Smooth muscle cell (in vitro differentiated cells): ENCODE measurements at regions not wholly inside any gene's neighbourhood (a gene's known extent, or its start where the extent isn't known, plus 50 kb on each side); places are given as distances from the start of the nearest gene placed in this dataset.

Source experiments
- DNase-seq: peaks from one replicate; lab custom pipeline; 2025; ENCODE audit not compliant: unreplicated experiment; lab: John Stamatoyannopoulos, UW
- H2AFZ ChIP-seq: fragments of 200-600 bp; sonication (generic); 2 replicates; pipeline ENCODE4 v1.6.0; 2016; ENCODE audit warnings: antibody characterized with exemption, low read depth, mild to moderate bottlenecking
- H3F3A ChIP-seq: fragments of 200-600 bp; sonication (generic); 2 replicates; pipeline ENCODE4 v1.6.0; 2017; ENCODE audit warnings: antibody characterized with exemption, low read depth
- H3K27ac ChIP-seq: fragments of 200-600 bp; sonication (generic); 2 replicates; pipeline ENCODE4 v1.5.1; 2016; ENCODE audit warnings: low read depth, mild to moderate bottlenecking
- H3K27me3 ChIP-seq: fragments of 200-600 bp; sonication (generic); 2 replicates; pipeline ENCODE4 v1.6.1; 2016; ENCODE audit warnings: low read depth, mild to moderate bottlenecking
- H3K36me3 ChIP-seq: fragments of 200-600 bp; sonication (generic); 2 replicates; pipeline ENCODE4 v1.5.1; 2016; ENCODE audit warnings: low read depth
- H3K4me1 ChIP-seq: fragments of 200-600 bp; sonication (generic); 2 replicates; pipeline ENCODE4 v1.5.1; 2016; ENCODE audit warnings: low read depth
- H3K4me2 ChIP-seq: fragments of 200-600 bp; sonication (generic); 2 replicates; pipeline ENCODE4 v1.6.0; 2016; ENCODE audit warnings: mild to moderate bottlenecking
- H3K4me3 ChIP-seq: fragments of 200-600 bp; sonication (generic); 2 replicates; pipeline ENCODE4 v1.5.1; 2016; ENCODE audit warnings: mild to moderate bottlenecking
- H3K79me2 ChIP-seq: fragments of 200-600 bp; sonication (generic); 2 replicates; pipeline ENCODE4 v1.6.0; 2016; ENCODE audit warnings: low read depth, mild to moderate bottlenecking
- H3K9ac ChIP-seq: fragments of 200-600 bp; sonication (generic); 2 replicates; pipeline ENCODE4 v1.6.0; 2016; ENCODE audit warnings: low read depth
- H3K9me3 ChIP-seq: fragments of 200-600 bp; sonication (generic); replicated peaks from 2 replicates; pipeline ENCODE4 v1.5.1; 2016; ENCODE audit warnings: low read depth
- H4K20me1 ChIP-seq: fragments of 200-600 bp; sonication (generic); 2 replicates; pipeline ENCODE4 v1.6.0; 2016; ENCODE audit warnings: low read depth
- WGBS: methylation state at CpG from one replicate; pipeline ENCODE4 v1.1.7; 2016; ENCODE audit warnings: low lambda C conversion rate; 5-methylcytosine and 5-hydroxymethylcytosine counted together
- TF ChIP-seq, protein P1 (sequence below): fragments of 200-600 bp; sonication (generic); IDR thresholded peaks from 2 replicates; pipeline ENCODE4 v1.5.1; 2017; ENCODE audit warnings: borderline replicate concordance, mild to moderate bottlenecking, antibody characterized with exemption; ENCODE audit not compliant: insufficient read depth, poor library complexity, severe bottlenecking

DNA sequence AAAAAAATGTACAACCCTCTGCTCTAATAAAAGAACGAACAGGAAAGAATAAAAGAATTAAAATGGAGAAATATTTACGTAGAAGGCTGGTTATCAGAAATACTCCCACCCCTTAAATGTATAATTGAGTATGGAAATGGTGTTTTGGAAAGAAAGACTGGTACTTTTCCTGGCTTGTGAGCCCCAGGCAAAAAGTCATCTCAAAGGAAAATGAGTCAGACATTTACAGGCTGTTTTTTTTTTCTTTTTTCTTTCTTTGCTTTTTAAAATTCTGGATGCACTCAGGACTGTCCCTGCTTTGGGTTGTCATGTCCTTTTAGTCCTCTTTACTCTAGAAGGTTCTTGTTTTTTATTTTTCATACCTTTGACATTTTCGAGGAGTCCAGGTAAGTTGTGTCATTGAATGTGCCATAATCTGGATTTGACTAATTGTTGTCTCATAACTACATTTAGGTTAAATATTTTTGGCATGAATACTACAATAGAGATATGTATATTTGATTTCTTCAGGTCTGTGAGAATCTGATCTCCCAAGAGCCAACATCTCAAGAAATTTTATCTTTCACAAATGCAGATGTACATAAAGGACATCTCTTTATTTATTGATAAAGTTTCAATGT, 313.0 kb upstream of the GLI3 start:
- Histone ChIP-seq H3K36me3 (no peaks in the 10 kb centered on the region), H3K4me3 (no peak overlapping the region), H3K27ac (peak overlapping the region; percentile 28), H2AFZ (no peak overlapping the region), H3K9me3 (peaks cover under 1% of the 10 kb centered on the region), H3K4me1 (no peaks in the 10 kb centered on the region), H3K79me2 (no peaks in the 10 kb centered on the region), H4K20me1 (no peaks in the 10 kb centered on the region), H3F3A (no peaks in the 10 kb centered on the region), H3K27me3 (no peaks in the 10 kb centered on the region), H3K9ac (no peak overlapping the region), H3K4me2 (no peak overlapping the region)
- no peak for DNase-seq
- WGBS: 61% methylated on average over 3 of the region's 3 CpGs
- TF ChIP-seq, protein P1, sequence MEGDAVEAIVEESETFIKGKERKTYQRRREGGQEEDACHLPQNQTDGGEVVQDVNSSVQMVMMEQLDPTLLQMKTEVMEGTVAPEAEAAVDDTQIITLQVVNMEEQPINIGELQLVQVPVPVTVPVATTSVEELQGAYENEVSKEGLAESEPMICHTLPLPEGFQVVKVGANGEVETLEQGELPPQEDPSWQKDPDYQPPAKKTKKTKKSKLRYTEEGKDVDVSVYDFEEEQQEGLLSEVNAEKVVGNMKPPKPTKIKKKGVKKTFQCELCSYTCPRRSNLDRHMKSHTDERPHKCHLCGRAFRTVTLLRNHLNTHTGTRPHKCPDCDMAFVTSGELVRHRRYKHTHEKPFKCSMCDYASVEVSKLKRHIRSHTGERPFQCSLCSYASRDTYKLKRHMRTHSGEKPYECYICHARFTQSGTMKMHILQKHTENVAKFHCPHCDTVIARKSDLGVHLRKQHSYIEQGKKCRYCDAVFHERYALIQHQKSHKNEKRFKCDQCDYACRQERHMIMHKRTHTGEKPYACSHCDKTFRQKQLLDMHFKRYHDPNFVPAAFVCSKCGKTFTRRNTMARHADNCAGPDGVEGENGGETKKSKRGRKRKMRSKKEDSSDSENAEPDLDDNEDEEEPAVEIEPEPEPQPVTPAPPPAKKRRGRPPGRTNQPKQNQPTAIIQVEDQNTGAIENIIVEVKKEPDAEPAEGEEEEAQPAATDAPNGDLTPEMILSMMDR: no peak

DNA sequence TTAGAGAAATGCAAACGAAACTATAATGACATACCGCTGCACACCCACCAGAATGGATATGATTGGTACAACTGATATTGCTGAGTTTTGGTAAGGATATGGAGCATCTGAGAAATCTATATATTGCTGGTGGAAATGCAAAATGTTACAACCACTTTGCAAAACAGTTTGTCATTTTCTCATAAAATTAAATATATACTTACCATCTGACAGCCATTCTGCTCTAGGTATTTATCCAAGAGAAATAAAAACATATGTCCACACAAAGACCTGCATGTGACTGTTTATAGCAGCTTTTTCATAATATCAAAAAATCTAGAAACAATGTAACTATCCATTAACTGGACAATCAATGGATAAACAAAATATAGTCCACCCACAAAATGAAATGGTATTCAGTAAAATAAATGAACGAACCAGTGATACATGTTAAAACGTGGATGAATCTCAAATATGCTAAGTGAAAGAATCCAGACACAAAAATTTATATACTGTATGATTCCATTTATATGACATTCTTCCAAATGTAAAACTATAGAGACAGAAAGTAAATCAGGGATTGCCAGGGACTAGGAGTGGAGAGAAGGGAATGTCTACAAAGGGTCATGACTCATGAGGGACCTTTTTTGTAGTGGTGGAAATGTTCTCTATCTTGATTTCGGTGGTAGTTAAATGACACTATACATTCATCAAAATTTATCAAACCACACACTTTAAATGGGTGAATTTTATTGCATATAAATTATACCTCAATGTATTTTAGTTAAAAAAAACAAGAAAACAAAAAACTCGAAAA, 312.0 kb upstream of the GLI3 start:
- 89% methylated on average over 6 of the region's 6 CpGs for WGBS
- H3K79me2 ChIP-seq: no peaks in the 10 kb centered on the region
- H3K36me3 ChIP-seq: no peaks in the 10 kb centered on the region
- TF ChIP-seq, protein P1: no peak
- no peak overlapping the region for H2AFZ ChIP-seq
- H3K27me3 ChIP-seq: no peaks in the 10 kb centered on the region
- H3K4me1 ChIP-seq: no peaks in the 10 kb centered on the region
- peaks cover 6% of the 10 kb centered on the region for H3K9me3 ChIP-seq
- peak overlapping the region; percentile 28 for H3K27ac ChIP-seq
- no peak overlapping the region for H3K9ac ChIP-seq
- no peaks in the 10 kb centered on the region for H3F3A ChIP-seq
- H3K4me3 ChIP-seq: no peak overlapping the region
- no peaks in the 10 kb centered on the region for H4K20me1 ChIP-seq
- no peak for DNase-seq
- H3K4me2 ChIP-seq: no peak overlapping the region

DNA sequence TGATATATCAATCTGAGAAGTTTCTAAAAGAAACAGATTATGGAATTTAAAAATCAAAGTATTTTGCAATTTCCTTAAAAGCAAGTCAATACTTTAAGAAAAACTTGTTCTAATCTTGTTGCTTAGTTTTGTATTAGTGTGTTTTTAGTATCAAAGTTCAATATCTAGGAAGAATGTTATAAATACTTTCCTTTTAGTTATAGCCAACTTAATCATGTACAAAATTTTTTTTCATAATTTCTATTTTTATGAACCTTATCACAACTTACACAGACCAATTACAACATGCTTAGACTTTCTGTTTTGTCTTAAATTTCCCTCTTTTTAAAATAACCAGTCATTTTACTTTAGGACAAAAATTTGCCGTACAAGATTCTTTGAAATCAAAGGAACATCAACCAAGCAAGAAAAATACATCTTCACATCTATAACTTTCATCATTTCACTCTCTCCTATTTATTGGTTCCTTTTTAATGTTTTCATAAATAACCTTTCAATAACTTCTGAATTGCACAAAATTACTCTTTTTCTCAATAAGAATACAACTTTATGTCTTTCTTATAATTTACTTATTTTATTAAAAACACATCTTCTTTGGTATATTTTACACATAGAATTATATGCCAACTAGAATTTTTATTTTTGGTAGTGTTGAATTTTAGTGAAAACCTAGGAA, 308.2 kb upstream of the GLI3 start:
- H3K4me1 ChIP-seq: no peaks in the 10 kb centered on the region
- no peak overlapping the region for H2AFZ ChIP-seq
- H3K27me3 ChIP-seq: no peaks in the 10 kb centered on the region
- no peaks in the 10 kb centered on the region for H3K79me2 ChIP-seq
- H3F3A ChIP-seq: no peaks in the 10 kb centered on the region
- H3K9ac ChIP-seq: no peak overlapping the region
- DNase-seq: no peak
- peaks cover 10% of the 10 kb centered on the region for H3K9me3 ChIP-seq
- 93% methylated on average over 1 of the region's 1 CpG for WGBS
- no peaks in the 10 kb centered on the region for H4K20me1 ChIP-seq
- TF ChIP-seq, protein P1: no peak
- no peaks in the 10 kb centered on the region for H3K36me3 ChIP-seq
- no peak overlapping the region for H3K27ac ChIP-seq
- no peak overlapping the region for H3K4me3 ChIP-seq
- H3K4me2 ChIP-seq: no peak overlapping the region
